ENCODE measurements at regions not wholly inside any gene's neighbourhood (a gene's known extent, or its start where the extent isn't known, plus 50 kb on each side); places are given as distances from the start of the nearest gene placed in this dataset.

DNA sequence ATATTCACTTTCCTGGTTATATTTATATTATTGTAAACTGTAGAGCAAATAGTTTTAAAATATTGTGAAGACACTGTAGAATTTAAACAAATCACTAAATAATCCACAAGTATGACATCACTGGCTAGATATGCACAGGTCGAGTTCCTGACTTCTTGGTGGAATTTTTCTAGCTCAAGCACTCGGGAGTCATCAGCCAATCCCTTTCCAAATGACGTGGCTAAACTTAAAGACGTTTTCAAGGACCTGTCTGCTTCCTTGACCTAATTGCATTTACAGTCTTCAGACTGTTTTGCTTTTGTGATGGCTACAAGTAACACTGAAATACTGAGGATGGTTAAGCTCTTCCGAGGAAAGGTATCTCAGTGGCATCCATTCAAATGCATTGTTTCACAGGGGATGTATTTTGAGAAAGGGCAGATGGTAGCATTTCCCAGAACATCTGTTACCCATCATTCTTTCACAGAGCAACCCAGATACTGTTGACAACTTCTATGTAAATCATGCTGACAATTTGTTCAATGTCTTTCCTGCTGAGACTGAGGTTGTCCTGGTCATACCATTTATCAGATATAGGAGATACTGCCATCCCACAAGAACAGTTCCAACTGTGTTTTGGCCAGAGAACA, 262.8 kb downstream of the CDH10 start:
- TF ChIP-seq, protein P1, sequence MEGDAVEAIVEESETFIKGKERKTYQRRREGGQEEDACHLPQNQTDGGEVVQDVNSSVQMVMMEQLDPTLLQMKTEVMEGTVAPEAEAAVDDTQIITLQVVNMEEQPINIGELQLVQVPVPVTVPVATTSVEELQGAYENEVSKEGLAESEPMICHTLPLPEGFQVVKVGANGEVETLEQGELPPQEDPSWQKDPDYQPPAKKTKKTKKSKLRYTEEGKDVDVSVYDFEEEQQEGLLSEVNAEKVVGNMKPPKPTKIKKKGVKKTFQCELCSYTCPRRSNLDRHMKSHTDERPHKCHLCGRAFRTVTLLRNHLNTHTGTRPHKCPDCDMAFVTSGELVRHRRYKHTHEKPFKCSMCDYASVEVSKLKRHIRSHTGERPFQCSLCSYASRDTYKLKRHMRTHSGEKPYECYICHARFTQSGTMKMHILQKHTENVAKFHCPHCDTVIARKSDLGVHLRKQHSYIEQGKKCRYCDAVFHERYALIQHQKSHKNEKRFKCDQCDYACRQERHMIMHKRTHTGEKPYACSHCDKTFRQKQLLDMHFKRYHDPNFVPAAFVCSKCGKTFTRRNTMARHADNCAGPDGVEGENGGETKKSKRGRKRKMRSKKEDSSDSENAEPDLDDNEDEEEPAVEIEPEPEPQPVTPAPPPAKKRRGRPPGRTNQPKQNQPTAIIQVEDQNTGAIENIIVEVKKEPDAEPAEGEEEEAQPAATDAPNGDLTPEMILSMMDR (IDR thresholded peaks at IDR 0.05): no peak
- TF ChIP-seq EP300 (IDR thresholded peaks at IDR 0.05) (no peak), POLR2A (IDR thresholded peaks at IDR 0.05) (no peak)

All from gastroesophageal sphincter (tissue), 3 donors.